ENCODE measurements at regions not wholly inside any gene's neighbourhood (a gene's known extent, or its start where the extent isn't known, plus 50 kb on each side); places are given as distances from the start of the nearest gene placed in this dataset.

- no peak overlapping the region for H2AFZ ChIP-seq (ENCODE audit: low read depth, low read length)
- H3K4me1 ChIP-seq (ENCODE audit: control insufficient read depth, extremely low read depth, insufficient read depth, low read length): no peaks in the 10 kb centered on the region
- POLR2A ChIA-PET: no interaction called here
- H3K9me3 ChIP-seq (replicated peaks; ENCODE audit: control insufficient read depth, insufficient read depth, low read length): no peaks in the 10 kb centered on the region
- DNase-seq (ENCODE audit: low read depth, low spot score): no peak
- dilution Hi-C loops (cut with MboI; ENCODE audit: extremely low pct_ligation_motif_present, low sequenced_read_pairs): no loop called here
- intact Hi-C loops (cut with micrococcal nuclease): no loop called here
- no peak for TF ChIP-seq POLR2A (IDR thresholded peaks at IDR 0.05; ENCODE audit: low read depth, low read length)
- TF ChIP-seq FOS (IDR thresholded peaks at IDR 0.05; ENCODE audit: borderline replicate concordance, insufficient read depth, low read length): no peak
- no peak for TF ChIP-seq POLR2AphosphoS5 (IDR thresholded peaks at IDR 0.05; ENCODE audit: insufficient read depth, low read depth, low read length)
- no peak for TF ChIP-seq MYC (IDR thresholded peaks at IDR 0.05; ENCODE audit: low read depth, low read length)
- no peaks in the 10 kb centered on the region for H3K36me3 ChIP-seq (ENCODE audit: control insufficient read depth in 2 of 2, extremely low read depth in 1 of 2, insufficient read depth in 2 of 2, low read length in 2 of 2)
- no peaks in the 10 kb centered on the region for H4K20me1 ChIP-seq (replicated peaks; ENCODE audit: control insufficient read depth, extremely low read depth, insufficient read depth, low read length)
- no peak for FAIRE-seq
- H3K27ac ChIP-seq (ENCODE audit: insufficient read depth, low read depth, low read length): no peak overlapping the region
- H3K9ac ChIP-seq (replicated peaks; ENCODE audit: extremely low read depth, insufficient read depth, low read length): no peak overlapping the region
- H3K27me3 ChIP-seq (ENCODE audit: control insufficient read depth in 2 of 2, insufficient read depth in 2 of 2, low read length in 2 of 2): no peaks in the 10 kb centered on the region
- BruUV-seq (replicated peaks): no TSS peak
- H3K79me2 ChIP-seq (ENCODE audit: control insufficient read depth, insufficient read depth, low read length): no peaks in the 10 kb centered on the region
- no peak overlapping the region for H3K4me3 ChIP-seq (replicated peaks in 1 of 3; ENCODE audit: insufficient read depth in 1 of 3, low read depth in 1 of 3, low read length in 3 of 3)
- H3K9me1 ChIP-seq (replicated peaks; ENCODE audit: control insufficient read depth, extremely low read depth, insufficient read depth, low read length): no peaks in the 10 kb centered on the region
- CTCF ChIA-PET: no interaction called here
- no peak overlapping the region for H3K4me2 ChIP-seq (ENCODE audit: insufficient read depth, low read length)
Measured at GRCh38 chr10:128390596-128390995, 264.4 kb upstream of the MKI67 start.

- FAIRE-seq: no peak
- no peaks in the 10 kb centered on the region for H3K79me2 ChIP-seq (ENCODE audit: control insufficient read depth, insufficient read depth, low read length)
- H4K20me1 ChIP-seq (replicated peaks; ENCODE audit: control insufficient read depth, extremely low read depth, insufficient read depth, low read length): no peaks in the 10 kb centered on the region
- intact Hi-C loops (cut with micrococcal nuclease) (no loop called here), dilution Hi-C loops (cut with MboI; ENCODE audit: extremely low pct_ligation_motif_present, low sequenced_read_pairs) (no loop called here)
- H3K9me1 ChIP-seq (replicated peaks; ENCODE audit: control insufficient read depth, extremely low read depth, insufficient read depth, low read length): no peaks in the 10 kb centered on the region
- CTCF ChIA-PET: no interaction called here
- H3K27ac ChIP-seq (ENCODE audit: insufficient read depth, low read depth, low read length): no peak overlapping the region
- H3K9ac ChIP-seq (replicated peaks; ENCODE audit: extremely low read depth, insufficient read depth, low read length): no peak overlapping the region
- no peak for DNase-seq (ENCODE audit: low read depth, low spot score)
- H2AFZ ChIP-seq (ENCODE audit: low read depth, low read length): no peak overlapping the region
- no peak for TF ChIP-seq CTCF (IDR thresholded peaks at IDR 0.05; ENCODE audit: extremely low read depth in 1 of 2, insufficient read depth in 1 of 2, low read depth in 1 of 2, low read length in 2 of 2)
- no peak for TF ChIP-seq POLR2AphosphoS5 (IDR thresholded peaks at IDR 0.05; ENCODE audit: insufficient read depth, low read depth, low read length)
- no peak for TF ChIP-seq JUN (IDR thresholded peaks at IDR 0.05; ENCODE audit: borderline replicate concordance, insufficient read depth, insufficient read length, low read depth)
- TF ChIP-seq MAX (IDR thresholded peaks at IDR 0.05; ENCODE audit: insufficient read depth, insufficient read length): no peak
- TF ChIP-seq EZH2 (IDR thresholded peaks at IDR 0.05; ENCODE audit: borderline replicate concordance, low read depth, low read length, severe bottlenecking): no peak
- TF ChIP-seq GATA2 (IDR thresholded peaks at IDR 0.05; ENCODE audit: insufficient read depth, insufficient read length, low read depth, low read length): no peak
- no peak for TF ChIP-seq FOS (IDR thresholded peaks at IDR 0.05; ENCODE audit: borderline replicate concordance, insufficient read depth, low read length)
- no peak for TF ChIP-seq MYC (IDR thresholded peaks at IDR 0.05; ENCODE audit: low read depth, low read length)
- no peaks in the 10 kb centered on the region for H3K9me3 ChIP-seq (replicated peaks; ENCODE audit: control insufficient read depth, insufficient read depth, low read length)
- no peak overlapping the region for H3K4me3 ChIP-seq (replicated peaks in 1 of 3; ENCODE audit: insufficient read depth in 1 of 3, low read depth in 1 of 3, low read length in 3 of 3)
- H3K4me2 ChIP-seq (ENCODE audit: insufficient read depth, low read length): no peak overlapping the region
- no peaks in the 10 kb centered on the region for H3K27me3 ChIP-seq (ENCODE audit: control insufficient read depth in 2 of 2, insufficient read depth in 2 of 2, low read length in 2 of 2)
- BruUV-seq (replicated peaks): no TSS peak
- no peaks in the 10 kb centered on the region for H3K4me1 ChIP-seq (ENCODE audit: control insufficient read depth, extremely low read depth, insufficient read depth, low read length)
- POLR2A ChIA-PET: no interaction called here
- H3K36me3 ChIP-seq (ENCODE audit: control insufficient read depth in 2 of 2, extremely low read depth in 1 of 2, insufficient read depth in 2 of 2, low read length in 2 of 2): no peaks in the 10 kb centered on the region
Measured at GRCh38 chr10:128393546-128393945, 267.3 kb upstream of the MKI67 start.
